Stomach (tissue), 4 donors: ENCODE measurements at regions not wholly inside any gene's neighbourhood (a gene's known extent, or its start where the extent isn't known, plus 50 kb on each side); places are given as distances from the start of the nearest gene placed in this dataset.

ENCODE experiments used
- CTCF ChIP-seq, 7 experiments: fragments of 450-650 bp in 4 of 7; fragments of 200-600 bp in 3 of 7; sonication (generic) in 3 of 7; IDR thresholded peaks; one replicate each; pipeline ENCODE4 v1.5.1; 2016 to 2019; ENCODE audit warnings: antibody characterized with exemption in 7 of 7, control low read depth in 2 of 7, mild to moderate bottlenecking in 1 of 7
- EP300 ChIP-seq: sonication (generic); formaldehyde crosslinking; IDR thresholded peaks from one replicate; pipeline ENCODE4 v1.6.1; 2017; ENCODE audit warnings: antibody characterized with exemption
- POLR2A ChIP-seq, 4 donors: fragments of 450-650 bp; IDR thresholded peaks; one replicate each; pipeline ENCODE4 v1.6.1; 2016; ENCODE audit warnings: antibody characterized with exemption in 4 of 4, control low read depth in 2 of 4, mild to moderate bottlenecking in 1 of 4, moderate library complexity in 1 of 4
- POLR2AphosphoS5 ChIP-seq, 3 donors: sonication (generic); formaldehyde crosslinking; IDR thresholded peaks; one replicate each; pipeline ENCODE4 v1.6.1; 2016; ENCODE audit warnings: antibody characterized with exemption in 3 of 3

DNA sequence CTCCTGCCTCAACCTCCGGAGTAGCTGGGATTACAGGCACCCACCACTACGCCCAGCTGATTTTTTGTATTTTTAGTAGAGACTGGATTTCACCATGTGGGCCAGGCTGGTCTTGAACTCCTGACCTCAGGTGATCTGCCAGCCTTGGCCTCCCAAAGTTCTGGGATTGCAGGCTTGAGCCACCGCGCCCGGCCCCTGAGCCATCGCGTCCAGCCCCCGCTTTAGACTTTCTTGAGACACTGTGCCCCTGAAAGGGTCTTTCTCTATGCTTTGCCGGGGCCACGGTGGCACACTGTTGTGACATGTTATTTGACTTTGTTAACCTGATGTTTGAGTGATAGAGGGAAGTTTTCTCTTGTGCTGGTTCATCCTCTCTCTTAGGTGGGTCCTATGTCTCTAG is 186.4 kb downstream of the BTG1 start:
- TF ChIP-seq POLR2A (IDR thresholded peaks at IDR 0.05), result no peak
- TF ChIP-seq CTCF (IDR thresholded peaks at IDR 0.05), result no peak
- no peak for TF ChIP-seq EP300
- TF ChIP-seq POLR2AphosphoS5 (IDR thresholded peaks at IDR 0.05), result no peak
